ENCODE measurements at regions not wholly inside any gene's neighbourhood (a gene's known extent, or its start where the extent isn't known, plus 50 kb on each side); places are given as distances from the start of the nearest gene placed in this dataset.
"Not testable (repeated sequence)": the region's sequence is repeated elsewhere in the genome, so short reads cannot be mapped to it uniquely, and the experiment has no call there.

DNA sequence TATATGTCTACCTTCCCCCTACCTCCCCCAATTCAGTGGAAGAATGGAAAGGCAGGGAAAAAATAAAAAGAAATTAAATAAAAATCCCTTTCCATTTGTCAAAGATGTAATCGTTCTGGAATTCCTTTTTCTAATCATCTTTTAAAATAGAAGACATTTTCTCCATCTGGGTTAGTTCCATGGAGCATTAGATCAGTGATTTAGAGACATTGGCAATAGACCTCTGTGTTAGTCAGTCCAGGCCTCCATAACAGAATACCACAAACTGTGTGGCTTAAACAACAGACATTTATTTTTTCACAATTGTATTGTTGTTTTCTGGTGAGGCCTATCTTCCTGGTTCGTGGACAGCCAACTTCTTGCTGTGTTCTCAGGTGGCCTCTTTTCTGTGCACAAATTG, 516.6 kb upstream of the DAB2 start:
- in situ Hi-C loops (cut with HindIII; ENCODE audit: low pct_unique_long_range_greater_than_20kb, low sequenced_read_pairs), result no loop called here
- DNase-seq (ENCODE audit: low read depth), result no peak

- in situ Hi-C loops (cut with HindIII; ENCODE audit: low pct_unique_long_range_greater_than_20kb, low sequenced_read_pairs), result no loop called here
- DNase-seq (ENCODE audit: low read depth), result no peak
Measured at GRCh38 chr5:39934830-39935229, 510.1 kb upstream of the DAB2 start.

GRCh38 chr5:39933061-39933460, 508.3 kb upstream of the DAB2 start:
- in situ Hi-C loops (cut with HindIII; ENCODE audit: low pct_unique_long_range_greater_than_20kb, low sequenced_read_pairs), result no loop called here
- DNase-seq (ENCODE audit: low read depth), result no peak

- DNase-seq (ENCODE audit: low read depth), result no peak
- in situ Hi-C loops (cut with HindIII; ENCODE audit: low pct_unique_long_range_greater_than_20kb, low sequenced_read_pairs), result no loop called here
Measured at GRCh38 chr5:39928709-39929108, 503.9 kb upstream of the DAB2 start.

DNA sequence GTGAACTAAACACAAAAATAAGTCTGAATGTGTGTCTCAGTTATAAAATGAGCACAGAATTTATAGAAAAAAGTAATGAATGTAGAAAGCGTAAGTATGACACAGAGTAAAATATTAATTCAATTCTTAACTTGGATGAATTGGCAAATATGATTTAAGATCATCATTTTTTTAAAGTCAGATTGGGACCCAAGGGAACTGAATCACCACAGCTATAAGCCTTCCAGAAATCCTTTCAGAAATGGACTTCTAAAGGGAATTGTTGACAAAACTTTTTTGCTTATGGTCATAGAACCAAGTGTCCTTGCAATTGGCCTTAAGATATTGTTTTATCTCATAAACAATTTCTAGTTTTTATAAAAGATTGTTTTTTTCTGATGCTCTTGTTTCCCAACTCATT, 495.1 kb upstream of the DAB2 start:
- DNase-seq (ENCODE audit: low read depth), result no peak
- in situ Hi-C loops (cut with HindIII; ENCODE audit: low pct_unique_long_range_greater_than_20kb, low sequenced_read_pairs), result no loop called here

GRCh38 chr5:39912906-39913305, 488.1 kb upstream of the DAB2 start:
- in situ Hi-C loops (cut with HindIII; ENCODE audit: low pct_unique_long_range_greater_than_20kb, low sequenced_read_pairs), result no loop called here

GRCh38 chr5:39907267-39907951, 482.6 kb upstream of the DAB2 start:
- DNase-seq (ENCODE audit: low read depth); in situ Hi-C loops (cut with HindIII; ENCODE audit: low pct_unique_long_range_greater_than_20kb, low sequenced_read_pairs): not testable (repeated sequence)

More at GRCh38 chr5:39912906-39913305, 488.1 kb upstream of the DAB2 start:
- DNase-seq (ENCODE audit: low read depth), result no peak

DNA sequence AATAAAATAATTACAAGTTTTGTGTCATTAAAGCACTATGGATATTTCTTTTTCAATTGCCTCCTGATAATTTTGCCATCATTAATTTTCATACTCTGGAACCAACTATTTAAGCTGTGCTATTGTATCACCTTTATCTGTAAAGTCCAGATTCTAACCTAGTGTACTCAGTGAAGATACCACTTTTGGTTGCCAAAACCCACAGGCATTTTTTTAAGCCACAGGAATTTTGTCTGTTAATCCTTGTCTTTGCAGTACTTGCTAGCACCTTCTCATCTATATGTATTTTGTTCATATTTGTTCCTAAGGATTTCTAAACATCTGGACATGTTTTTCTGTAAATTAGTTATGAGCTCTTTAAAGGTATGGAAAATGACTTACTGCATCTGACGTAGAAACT, 481.4 kb upstream of the DAB2 start:
- in situ Hi-C loops (cut with HindIII; ENCODE audit: low pct_unique_long_range_greater_than_20kb, low sequenced_read_pairs), result no loop called here

DNA sequence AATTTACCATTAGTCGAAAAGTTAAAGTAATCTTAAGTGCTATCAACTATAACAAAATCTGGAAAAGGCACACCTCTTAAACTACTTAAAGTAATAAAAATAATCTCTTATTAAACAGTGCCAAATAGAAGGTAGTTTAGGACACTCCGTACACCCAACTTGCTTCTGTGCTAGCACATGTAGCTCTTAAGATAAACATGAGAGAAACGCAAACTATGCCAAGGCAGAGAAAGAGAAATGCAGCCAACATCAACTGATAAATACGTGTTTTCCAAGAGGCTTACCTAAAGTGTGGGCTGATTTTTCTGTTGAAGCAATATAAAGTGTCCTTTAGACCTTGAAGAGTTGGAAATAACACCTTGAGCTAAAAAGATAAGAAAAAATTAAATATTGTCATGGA, 480.6 kb upstream of the DAB2 start:
- no peak for DNase-seq (ENCODE audit: low read depth)
- in situ Hi-C loops (cut with HindIII; ENCODE audit: low pct_unique_long_range_greater_than_20kb, low sequenced_read_pairs), result no loop called here

More for the DNA sequence above, 481.4 kb upstream of the DAB2 start:
- DNase-seq (ENCODE audit: low read depth), result no peak

GRCh38 chr5:39902626-39903025, 477.8 kb upstream of the DAB2 start:
- no peak for DNase-seq (ENCODE audit: low read depth)
- in situ Hi-C loops (cut with HindIII; ENCODE audit: low pct_unique_long_range_greater_than_20kb, low sequenced_read_pairs), result no loop called here

DNA sequence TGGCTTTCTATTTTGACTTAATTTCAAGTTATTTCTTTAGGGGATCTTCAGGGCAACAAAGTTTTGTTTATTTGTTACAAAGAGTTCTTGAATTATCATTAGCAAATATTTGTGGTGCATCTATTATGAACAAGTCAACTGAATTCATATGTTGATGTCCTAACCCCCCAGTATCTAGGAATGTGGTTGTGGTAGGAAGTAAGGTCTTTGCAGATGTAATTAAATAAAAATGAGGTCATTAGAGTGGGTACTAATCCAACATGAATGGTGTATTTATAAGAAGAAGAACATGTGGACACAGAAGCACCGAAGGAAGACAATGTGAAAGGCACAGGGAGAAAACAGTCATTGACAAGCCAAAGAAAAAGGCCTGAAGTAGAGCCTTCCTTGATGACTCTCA, 474.0 kb upstream of the DAB2 start:
- in situ Hi-C loops (cut with HindIII; ENCODE audit: low pct_unique_long_range_greater_than_20kb, low sequenced_read_pairs), result no loop called here
- no peak for DNase-seq (ENCODE audit: low read depth)

DNA sequence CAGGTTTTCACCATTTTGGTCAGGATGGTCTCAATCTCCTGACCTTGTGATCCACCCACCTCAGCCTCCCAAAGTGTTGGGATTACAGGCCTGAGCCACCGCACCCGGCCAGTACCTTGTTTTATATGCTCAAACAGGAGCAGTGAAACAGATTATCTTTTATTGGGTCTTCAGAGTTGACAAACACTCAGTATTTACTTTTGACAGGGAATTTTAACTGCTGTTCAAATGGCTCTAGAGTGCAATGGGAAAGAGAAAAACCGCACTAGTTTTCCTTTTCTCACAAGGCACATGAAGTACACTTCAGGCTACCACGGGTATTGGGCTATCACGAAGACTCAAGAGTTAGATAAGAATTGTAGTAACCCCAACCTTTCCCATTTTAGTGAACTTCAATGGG, 471.9 kb upstream of the DAB2 start:
- in situ Hi-C loops (cut with HindIII; ENCODE audit: low pct_unique_long_range_greater_than_20kb, low sequenced_read_pairs), result no loop called here
- DNase-seq (ENCODE audit: low read depth), result no peak

- DNase-seq (ENCODE audit: low read depth), result no peak
- in situ Hi-C loops (cut with HindIII; ENCODE audit: low pct_unique_long_range_greater_than_20kb, low sequenced_read_pairs), result no loop called here
Measured at GRCh38 chr5:39896104-39896503, 471.3 kb upstream of the DAB2 start.

GRCh38 chr5:39892708-39893107, 467.9 kb upstream of the DAB2 start:
- DNase-seq (ENCODE audit: low read depth), result no peak
- in situ Hi-C loops (cut with HindIII; ENCODE audit: low pct_unique_long_range_greater_than_20kb, low sequenced_read_pairs), result no loop called here

GRCh38 chr5:39891376-39891775, 466.6 kb upstream of the DAB2 start:
- DNase-seq (ENCODE audit: low read depth), result no peak
- in situ Hi-C loops (cut with HindIII; ENCODE audit: low pct_unique_long_range_greater_than_20kb, low sequenced_read_pairs), result no loop called here

DNA sequence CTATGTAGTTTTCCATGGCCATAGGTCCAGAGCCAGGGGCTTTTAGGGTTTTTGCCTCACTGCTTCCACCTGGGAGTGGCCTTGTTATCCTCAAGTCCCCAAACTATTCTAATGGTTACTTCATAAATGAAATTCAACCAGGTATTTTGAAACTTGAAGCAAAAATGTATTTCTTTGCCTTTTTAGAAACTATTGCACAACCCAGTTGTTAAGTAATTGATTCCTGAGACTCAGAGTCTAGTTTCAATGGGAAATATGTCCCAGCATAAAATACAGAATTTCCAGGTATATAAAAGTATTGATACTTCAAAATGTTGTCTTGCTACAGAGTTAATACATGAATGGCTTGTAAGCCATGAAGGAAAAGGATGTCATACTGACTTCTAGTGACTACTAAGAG, 456.2 kb upstream of the DAB2 start:
- in situ Hi-C loops (cut with HindIII; ENCODE audit: low pct_unique_long_range_greater_than_20kb, low sequenced_read_pairs), result no loop called here
- no peak for DNase-seq (ENCODE audit: low read depth)

DNA sequence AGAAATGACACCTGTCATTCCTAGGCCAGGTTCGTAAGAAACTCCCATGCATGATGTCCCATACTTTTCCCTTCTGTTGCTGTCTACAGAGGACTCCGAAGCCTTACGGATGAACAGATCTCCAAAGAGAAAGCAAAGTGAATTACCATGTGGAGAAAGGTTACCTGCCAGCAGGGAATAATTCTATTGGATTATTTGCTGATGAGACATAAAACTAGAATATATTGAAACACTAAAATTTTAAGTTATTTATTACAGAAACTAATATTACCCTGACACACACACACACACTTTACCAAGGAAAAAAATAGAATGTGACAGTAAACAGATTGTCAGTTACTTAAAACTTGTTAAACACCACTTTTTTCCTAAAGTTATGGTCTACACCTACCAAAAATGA, 452.7 kb upstream of the DAB2 start:
- in situ Hi-C loops (cut with HindIII; ENCODE audit: low pct_unique_long_range_greater_than_20kb, low sequenced_read_pairs), result no loop called here
- DNase-seq (ENCODE audit: low read depth), result no peak

DNA sequence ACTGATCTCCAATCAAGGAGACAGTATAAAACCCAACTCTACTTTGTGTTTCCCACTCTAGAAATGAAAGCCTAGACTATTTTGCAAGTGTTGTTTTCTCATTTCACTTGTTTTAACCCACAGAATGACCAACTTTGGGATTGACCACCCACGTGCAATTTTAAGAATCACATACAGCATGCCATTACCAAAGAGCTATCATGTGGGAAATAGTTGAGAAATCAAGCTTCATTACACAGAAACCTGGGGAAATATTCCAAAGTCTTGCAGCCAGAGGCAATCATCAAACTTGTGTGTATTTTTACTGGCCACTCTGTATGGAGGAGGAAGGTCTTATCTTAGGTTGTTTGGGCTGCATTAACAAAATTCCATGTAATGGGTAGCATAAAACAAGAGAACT, 451.4 kb upstream of the DAB2 start:
- no peak for DNase-seq (ENCODE audit: low read depth)
- in situ Hi-C loops (cut with HindIII; ENCODE audit: low pct_unique_long_range_greater_than_20kb, low sequenced_read_pairs), result no loop called here

DNA sequence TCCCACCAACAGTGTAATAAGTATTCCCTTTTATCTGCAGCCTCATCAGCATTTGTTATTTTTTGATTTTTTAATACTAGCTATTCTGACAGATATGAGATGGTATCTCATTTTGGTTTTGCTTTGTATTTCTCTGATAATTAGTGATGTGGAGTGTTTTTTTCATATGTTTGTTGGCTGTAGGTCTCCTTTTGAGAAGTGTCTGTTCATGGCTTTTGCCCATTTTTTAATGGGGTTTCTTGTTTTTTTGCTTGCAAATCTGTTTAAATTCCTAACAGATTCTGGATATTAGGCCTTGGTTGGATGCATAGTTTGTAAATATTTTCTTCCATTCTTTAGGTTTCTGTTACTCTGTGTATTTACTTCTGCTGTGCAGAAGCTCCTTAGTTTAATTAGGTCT, 445.4 kb upstream of the DAB2 start:
- no peak for DNase-seq (ENCODE audit: low read depth)
- in situ Hi-C loops (cut with HindIII; ENCODE audit: low pct_unique_long_range_greater_than_20kb, low sequenced_read_pairs), result no loop called here

DNA sequence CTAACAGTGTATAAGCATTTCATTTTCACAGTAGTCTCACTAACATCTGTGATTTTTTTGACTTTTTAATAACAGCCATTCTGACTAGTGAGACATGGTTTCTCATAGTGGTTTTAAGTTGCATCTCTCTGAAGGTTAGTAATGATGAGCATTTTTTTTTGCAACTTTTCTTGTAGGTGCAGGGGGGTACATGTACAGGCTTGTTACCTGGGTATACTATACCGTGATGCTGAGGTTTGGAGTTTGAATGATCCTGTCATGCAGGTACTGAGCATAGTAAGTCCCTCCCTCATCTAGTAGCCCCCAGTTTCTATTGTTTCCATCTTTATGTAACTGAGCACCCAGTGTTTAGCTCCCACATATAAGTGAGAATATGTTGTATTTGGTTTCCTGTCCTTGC, 444.6 kb upstream of the DAB2 start:
- in situ Hi-C loops (cut with HindIII; ENCODE audit: low pct_unique_long_range_greater_than_20kb, low sequenced_read_pairs), result no loop called here
- DNase-seq (ENCODE audit: low read depth), result no peak

GRCh38 chr5:39867923-39868322, 443.1 kb upstream of the DAB2 start:
- DNase-seq (ENCODE audit: low read depth), result no peak
- in situ Hi-C loops (cut with HindIII; ENCODE audit: low pct_unique_long_range_greater_than_20kb, low sequenced_read_pairs), result no loop called here
